Keratinocyte (primary cell): ENCODE measurements at regions not wholly inside any gene's neighbourhood (a gene's known extent, or its start where the extent isn't known, plus 50 kb on each side); places are given as distances from the start of the nearest gene placed in this dataset.

Experiments used
- EZH2 ChIP-seq: IDR thresholded peaks from one replicate; pipeline ENCODE4 v1.6.1; 2012; ENCODE audit warnings: inconsistent platforms, mild to moderate bottlenecking, low read length, moderate library complexity
- TF ChIP-seq, protein P1 (sequence below), 3 experiments: IDR thresholded peaks in 1 of 3; conservative IDR thresholded peaks in 1 of 3; optimal IDR thresholded peaks in 1 of 3; 2 replicates in 2 of 3; 3 replicates in 1 of 3; pipeline versions ENCODE3 to v1.5.1; 2011; ENCODE audit warnings: low read length in 3 of 3, mild to moderate bottlenecking in 3 of 3, moderate library complexity in 2 of 3, control low read depth in 1 of 3, inconsistent platforms in 1 of 3; ENCODE audit not compliant: insufficient read depth in 2 of 3; ENCODE audit errors: extremely low read depth in 1 of 3

DNA sequence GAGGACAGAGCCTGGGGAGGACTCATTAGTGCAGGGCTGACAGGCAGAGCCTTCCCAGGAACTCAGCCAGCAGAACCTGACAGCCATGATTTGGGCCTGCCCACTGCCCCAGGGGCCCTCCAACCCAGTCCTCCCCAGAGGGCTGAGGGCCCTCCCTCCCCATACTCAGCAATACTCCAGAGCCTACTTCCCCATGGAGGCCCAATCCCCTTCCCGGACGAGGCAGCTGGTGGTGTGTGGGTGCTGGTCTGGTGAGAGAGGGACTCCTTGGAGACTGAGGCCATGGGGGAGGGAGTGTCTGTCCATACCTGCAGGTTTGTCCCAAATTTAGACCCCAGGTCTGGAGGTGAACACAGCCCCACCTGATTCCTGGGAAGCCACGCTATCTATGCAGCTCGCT, 120.9 kb upstream of the MLN start:
- TF ChIP-seq, protein P1, sequence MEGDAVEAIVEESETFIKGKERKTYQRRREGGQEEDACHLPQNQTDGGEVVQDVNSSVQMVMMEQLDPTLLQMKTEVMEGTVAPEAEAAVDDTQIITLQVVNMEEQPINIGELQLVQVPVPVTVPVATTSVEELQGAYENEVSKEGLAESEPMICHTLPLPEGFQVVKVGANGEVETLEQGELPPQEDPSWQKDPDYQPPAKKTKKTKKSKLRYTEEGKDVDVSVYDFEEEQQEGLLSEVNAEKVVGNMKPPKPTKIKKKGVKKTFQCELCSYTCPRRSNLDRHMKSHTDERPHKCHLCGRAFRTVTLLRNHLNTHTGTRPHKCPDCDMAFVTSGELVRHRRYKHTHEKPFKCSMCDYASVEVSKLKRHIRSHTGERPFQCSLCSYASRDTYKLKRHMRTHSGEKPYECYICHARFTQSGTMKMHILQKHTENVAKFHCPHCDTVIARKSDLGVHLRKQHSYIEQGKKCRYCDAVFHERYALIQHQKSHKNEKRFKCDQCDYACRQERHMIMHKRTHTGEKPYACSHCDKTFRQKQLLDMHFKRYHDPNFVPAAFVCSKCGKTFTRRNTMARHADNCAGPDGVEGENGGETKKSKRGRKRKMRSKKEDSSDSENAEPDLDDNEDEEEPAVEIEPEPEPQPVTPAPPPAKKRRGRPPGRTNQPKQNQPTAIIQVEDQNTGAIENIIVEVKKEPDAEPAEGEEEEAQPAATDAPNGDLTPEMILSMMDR (optimal IDR thresholded peaks at IDR 0.05 in 1 of 3, IDR thresholded peaks at IDR 0.05 in 1 of 3, conservative IDR thresholded peaks at IDR 0.05 in 1 of 3; ENCODE audit: extremely low read depth in 1 of 3, insufficient read depth in 2 of 3, low read length in 3 of 3): no peak
- no peak for TF ChIP-seq EZH2
